CD8-positive, alpha-beta memory T cell (primary cell): ENCODE measurements at regions not wholly inside any gene's neighbourhood (a gene's known extent, or its start where the extent isn't known, plus 50 kb on each side); places are given as distances from the start of the nearest gene placed in this dataset.

Experiments used
- CTCF ChIA-PET: fragments of 350-600 bp; sonication (Branson Sonifier 250); formaldehyde crosslinking; loops from one replicate; lab custom pipeline; 2021; ENCODE audit warnings: antibody characterized with exemption; lab: Charles Lee
- POLR2A ChIA-PET: fragments of 350-600 bp; sonication (Branson Sonifier 250); formaldehyde crosslinking; loops from one replicate; lab custom pipeline; 2021; ENCODE audit warnings: antibody characterized with exemption; lab: Charles Lee
- DNase-seq, 5 donors: peaks; one replicate each; pipeline versions ENCODE4 v3.0.0 to v3.0.0-alpha.2; 2020 to 2022; ENCODE audit warnings: mixed read lengths in 1 of 5
- H3K27ac ChIP-seq: one replicate; pipeline ENCODE4 v1.7.0; 2013; ENCODE audit warnings: low read depth, mild to moderate bottlenecking, low read length, moderate library complexity
- H3K27me3 ChIP-seq: 2 replicates; pipeline ENCODE4 v1.7.0; 2013; ENCODE audit warnings: low read length, mild to moderate bottlenecking; ENCODE audit not compliant: insufficient read depth, poor library complexity, severe bottlenecking
- H3K36me3 ChIP-seq: 2 replicates; pipeline ENCODE4 v1.7.0; 2013; ENCODE audit warnings: mild to moderate bottlenecking, low read length, moderate library complexity; ENCODE audit not compliant: insufficient read depth
- H3K4me1 ChIP-seq: 2 replicates; pipeline ENCODE4 v1.7.0; 2013; ENCODE audit warnings: mild to moderate bottlenecking, low read length, moderate library complexity; ENCODE audit not compliant: insufficient read depth
- H3K4me3 ChIP-seq: 2 replicates; pipeline ENCODE4 v1.7.0; 2013; ENCODE audit warnings: mild to moderate bottlenecking, low read length
- H3K9me3 ChIP-seq: 2 replicates; pipeline ENCODE4 v1.7.0; 2013; ENCODE audit warnings: mild to moderate bottlenecking, low read length
- H3K27ac Mint-ChIP-seq, 8 donors: one replicate each; pipeline ENCODE4 v1.8.0; 2020 to 2021; ENCODE audit warnings: mixed read lengths in 8 of 8, mild to moderate bottlenecking in 6 of 8, inconsistent platforms in 3 of 8, moderate library complexity in 3 of 8
- H3K27me3 Mint-ChIP-seq, 2 donors: one replicate each; pipeline ENCODE4 v1.8.0; 2020 to 2021; ENCODE audit warnings: mixed read lengths in 2 of 2, mild to moderate bottlenecking in 1 of 2, moderate library complexity in 1 of 2
- H3K36me3 Mint-ChIP-seq, 3 donors: one replicate each; pipeline ENCODE4 v1.8.0; 2020 to 2021; ENCODE audit warnings: mixed read lengths in 3 of 3, inconsistent platforms in 1 of 3, mild to moderate bottlenecking in 1 of 3
- H3K4me1 Mint-ChIP-seq, 3 donors: one replicate each; pipeline ENCODE4 v1.8.0; 2020 to 2021; ENCODE audit warnings: mixed read lengths in 3 of 3, inconsistent platforms in 1 of 3, mild to moderate bottlenecking in 1 of 3
- H3K4me3 Mint-ChIP-seq, 7 donors: one replicate each; pipeline ENCODE4 v1.8.0; 2020 to 2021; ENCODE audit warnings: mixed read lengths in 7 of 7, mild to moderate bottlenecking in 6 of 7, moderate library complexity in 4 of 7, inconsistent platforms in 2 of 7
- H3K9me3 Mint-ChIP-seq, 5 donors: one replicate each; pipeline ENCODE4 v1.8.0; 2020 to 2022; ENCODE audit warnings: mixed read lengths in 5 of 5, mild to moderate bottlenecking in 3 of 5, moderate library complexity in 2 of 5, inconsistent platforms in 1 of 5

DNA sequence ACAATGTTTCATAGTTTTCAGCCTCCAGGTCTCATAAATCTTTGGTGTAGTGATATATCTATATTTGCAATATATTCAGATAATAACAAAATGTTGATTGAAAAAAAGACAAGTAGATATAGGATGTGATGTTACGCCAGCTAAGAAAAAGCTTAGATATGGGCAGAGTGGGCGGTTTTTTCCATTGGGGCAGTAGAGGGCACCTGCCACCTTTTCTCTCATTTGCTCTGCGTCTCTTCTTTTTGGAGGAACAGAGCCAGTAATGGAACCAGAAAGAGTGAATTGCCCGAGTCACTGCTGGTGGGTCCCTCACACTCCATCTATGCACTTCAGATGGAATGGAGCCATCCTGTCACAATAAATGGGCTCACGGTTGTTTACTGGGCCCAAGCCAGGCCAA, 62.1 kb upstream of the FANCC start:
- no peak overlapping the region for H3K27ac Mint-ChIP-seq
- Histone ChIP-seq H3K27me3 (peaks cover 15% of the 10 kb centered on the region), H3K27ac (no peak overlapping the region), H3K36me3 (no peaks in the 10 kb centered on the region), H3K4me3 (no peak overlapping the region), H3K9me3 (no peaks in the 10 kb centered on the region), H3K4me1 (no peaks in the 10 kb centered on the region)
- peak in 2 of 5 donors; percentile 5 to 24 for DNase-seq
- ChIA-PET CTCF (interaction anchor here (1.3 to 1.4 kb wide), 2 partner anchors 18 to 838 kb away, joined by 3 read pairs; no protein-coding TSS in a partner anchor), POLR2A (no interaction called here)
- no peaks in the 10 kb centered on the region for H3K9me3 Mint-ChIP-seq
- peaks cover 0 to 3% (median 0%) of the 10 kb centered on the region in 3 donors for H3K4me1 Mint-ChIP-seq
- no peaks in the 10 kb centered on the region for H3K36me3 Mint-ChIP-seq
- no peak overlapping the region for H3K4me3 Mint-ChIP-seq
- peaks cover 32 to 62% of the 10 kb centered on the region in 2 donors for H3K27me3 Mint-ChIP-seq

DNA sequence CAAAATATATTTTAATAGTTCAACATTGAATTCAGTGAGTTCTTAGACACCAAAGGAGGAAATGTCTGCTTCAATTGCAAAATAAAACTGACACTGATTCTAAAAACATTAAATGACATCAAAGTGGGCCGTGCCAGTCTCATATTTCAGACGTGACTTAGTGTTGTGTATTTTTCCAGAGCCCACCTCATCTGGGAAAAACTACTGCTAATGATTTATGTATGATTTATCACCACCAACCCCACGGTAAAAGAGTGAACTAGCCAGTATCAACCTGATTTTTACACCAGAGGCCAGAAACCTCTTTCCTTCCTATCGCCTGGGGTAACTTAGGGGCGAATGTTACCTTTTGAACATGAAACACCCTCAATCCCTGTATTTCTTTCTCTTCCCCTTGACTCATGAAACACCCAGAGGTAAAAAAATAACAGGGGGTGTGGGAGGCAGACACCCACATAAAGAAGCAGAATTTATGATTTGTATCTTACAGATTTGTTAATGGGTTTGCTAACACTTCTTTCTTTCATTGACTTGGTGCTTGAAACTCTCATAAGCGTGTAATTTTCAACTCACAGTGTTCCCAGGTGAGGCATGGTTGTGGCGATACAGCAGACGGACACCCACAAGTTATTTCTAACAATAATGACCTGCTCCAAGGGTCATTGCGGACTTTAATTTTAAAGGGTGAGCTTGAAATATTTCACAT, 56.4 kb upstream of the FANCC start:
- H3K27ac ChIP-seq = no peak overlapping the region
- no peaks in the 10 kb centered on the region for H3K36me3 ChIP-seq
- peaks cover 2% of the 10 kb centered on the region for H3K27me3 ChIP-seq
- CTCF ChIA-PET = no interaction called here
- Mint-ChIP-seq H3K27me3 (peaks cover 25 to 68% of the 10 kb centered on the region in 2 donors), H3K9me3 (peaks cover 0 to 2% (median 0%) of the 10 kb centered on the region in 5 donors), H3K36me3 (no peaks in the 10 kb centered on the region), H3K4me3 (no peak overlapping the region), H3K4me1 (no peaks in the 10 kb centered on the region), H3K27ac (no peak overlapping the region)
- H3K9me3 ChIP-seq = no peaks in the 10 kb centered on the region
- H3K4me3 ChIP-seq = no peak overlapping the region
- DNase-seq = no peak
- POLR2A ChIA-PET = no interaction called here
- H3K4me1 ChIP-seq = no peaks in the 10 kb centered on the region

DNA sequence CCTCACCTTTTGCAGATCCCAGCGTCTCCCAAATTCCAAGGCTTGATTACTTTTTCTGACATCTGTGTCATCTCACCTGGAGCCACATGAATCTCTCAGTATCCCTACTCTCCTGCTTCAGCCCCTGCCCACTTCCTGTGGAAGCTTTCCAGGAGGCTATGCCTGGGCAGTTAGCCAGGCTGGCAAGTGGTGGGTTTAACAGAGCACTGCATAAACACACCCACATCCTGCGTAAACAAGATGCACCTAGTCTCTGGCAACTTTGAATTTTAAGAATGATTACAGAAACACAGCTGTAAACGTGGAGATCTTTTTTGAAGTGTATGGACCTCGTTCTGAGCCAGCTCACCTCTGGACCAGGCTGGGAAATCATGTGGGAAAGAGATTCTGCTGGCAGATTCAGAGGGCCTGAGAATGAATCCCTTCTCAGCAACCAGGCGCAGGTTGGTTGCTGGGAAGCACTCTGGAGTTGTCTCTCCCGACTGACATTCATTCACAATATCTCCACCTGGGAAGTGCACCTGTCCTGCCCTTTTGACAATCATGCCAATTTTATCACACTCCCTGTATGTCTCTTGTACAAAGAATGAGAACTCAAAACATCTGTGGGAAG, 55.7 kb upstream of the FANCC start:
- Histone ChIP-seq H3K36me3 (no peaks in the 10 kb centered on the region), H3K4me1 (no peaks in the 10 kb centered on the region), H3K27me3 (no peaks in the 10 kb centered on the region), H3K9me3 (no peaks in the 10 kb centered on the region), H3K4me3 (no peak overlapping the region), H3K27ac (no peak overlapping the region)
- DNase-seq = no peak
- Mint-ChIP-seq H3K27ac (peak overlapping the region in 1 of 8 donors; percentile 93), H3K36me3 (no peaks in the 10 kb centered on the region), H3K4me1 (no peaks in the 10 kb centered on the region), H3K27me3 (peaks cover 26 to 71% of the 10 kb centered on the region in 2 donors), H3K9me3 (peaks cover 0 to 2% (median 0%) of the 10 kb centered on the region in 5 donors), H3K4me3 (no peak overlapping the region)
- POLR2A ChIA-PET = no interaction called here
- CTCF ChIA-PET = no interaction called here

GRCh38 chr9:95370064-95370463, 52.6 kb upstream of the FANCC start:
- H3K27ac Mint-ChIP-seq = no peak overlapping the region
- no peaks in the 10 kb centered on the region for H3K4me1 ChIP-seq
- H3K4me3 ChIP-seq = no peak overlapping the region
- no peaks in the 10 kb centered on the region for H3K9me3 ChIP-seq
- H3K27ac ChIP-seq = no peak overlapping the region
- H3K9me3 Mint-ChIP-seq = peaks cover 0 to 2% (median 0%) of the 10 kb centered on the region in 5 donors
- no peak overlapping the region for H3K4me3 Mint-ChIP-seq
- no peaks in the 10 kb centered on the region for H3K36me3 Mint-ChIP-seq
- ChIA-PET CTCF (no interaction called here), POLR2A (no interaction called here)
- no peaks in the 10 kb centered on the region for H3K27me3 ChIP-seq
- peaks cover 35 to 64% of the 10 kb centered on the region in 2 donors for H3K27me3 Mint-ChIP-seq
- no peaks in the 10 kb centered on the region for H3K4me1 Mint-ChIP-seq
- H3K36me3 ChIP-seq = no peaks in the 10 kb centered on the region
- no peak for DNase-seq

DNA sequence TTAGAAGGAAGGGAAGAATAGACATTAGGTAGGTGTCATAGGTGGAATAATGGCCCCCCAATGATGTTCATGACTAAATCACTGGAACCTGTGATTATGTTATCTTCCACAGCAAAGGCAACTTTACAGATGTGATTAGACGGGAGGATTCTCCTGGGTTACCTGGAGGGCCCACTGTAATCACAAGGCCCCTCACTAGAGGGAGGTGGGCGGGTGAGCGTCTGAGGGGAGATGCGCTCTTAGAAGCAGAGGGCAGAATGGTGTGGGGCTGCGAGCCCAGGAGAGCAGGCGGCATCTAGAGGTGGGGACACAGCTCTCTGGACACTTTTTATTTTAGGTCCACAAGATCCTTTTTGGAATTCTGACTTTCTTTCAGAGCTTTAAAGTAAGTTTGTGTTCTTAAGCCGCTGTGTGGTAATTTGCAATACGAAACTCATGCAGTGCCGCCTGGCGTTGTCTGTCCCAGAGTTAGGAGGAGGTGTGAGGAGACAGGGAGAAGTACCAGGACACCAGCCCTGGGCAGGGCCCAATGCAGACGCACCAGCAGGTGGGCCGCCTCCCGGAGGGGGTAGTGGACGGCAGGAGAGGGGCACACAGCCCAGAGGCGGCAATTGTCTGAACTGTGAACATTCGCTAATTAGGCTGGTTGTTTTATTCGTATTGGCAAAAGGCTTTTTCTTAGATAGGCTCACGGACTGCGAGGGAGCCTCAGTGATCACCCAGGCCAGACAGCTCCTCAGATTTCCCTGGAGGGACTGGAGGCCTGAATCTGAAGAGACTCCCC, 51.1 kb upstream of the FANCC start:
- POLR2A ChIA-PET = no interaction called here
- H3K4me1 Mint-ChIP-seq = no peaks in the 10 kb centered on the region
- CTCF ChIA-PET = no interaction called here
- H3K27me3 ChIP-seq = peaks cover 3% of the 10 kb centered on the region
- H3K4me3 Mint-ChIP-seq = no peak overlapping the region
- H3K9me3 ChIP-seq = no peaks in the 10 kb centered on the region
- no peaks in the 10 kb centered on the region for H3K4me1 ChIP-seq
- no peak overlapping the region for H3K27ac Mint-ChIP-seq
- peaks cover 0 to 2% (median 0%) of the 10 kb centered on the region in 5 donors for H3K9me3 Mint-ChIP-seq
- no peak for DNase-seq
- H3K4me3 ChIP-seq = no peak overlapping the region
- no peaks in the 10 kb centered on the region for H3K36me3 ChIP-seq
- no peaks in the 10 kb centered on the region for H3K36me3 Mint-ChIP-seq
- H3K27me3 Mint-ChIP-seq = peaks cover 33 to 65% of the 10 kb centered on the region in 2 donors
- H3K27ac ChIP-seq = no peak overlapping the region
